ENCODE measurements at regions not wholly inside any gene's neighbourhood (a gene's known extent, or its start where the extent isn't known, plus 50 kb on each side); places are given as distances from the start of the nearest gene placed in this dataset.
A peak's percentile ranks its signal among the peaks of the same experiment; 100 is the strongest.
"Not testable (repeated sequence)": the region's sequence is repeated elsewhere in the genome, so short reads cannot be mapped to it uniquely, and the experiment has no call there.

- DNase-seq (ENCODE audit: low read depth); H3K4me3 ChIP-seq (ENCODE audit: low read length): not testable (repeated sequence)
Observed at GRCh38 chr9:42317677-42318076, 134.2 kb downstream of the SPATA31A6 start.

- H3K4me3 ChIP-seq (ENCODE audit: low read length); DNase-seq (ENCODE audit: low read depth): not testable (repeated sequence)
Observed at GRCh38 chr9:42323084-42323809, 139.8 kb downstream of the SPATA31A6 start.

GRCh38 chr9:42325142-42325541, 141.7 kb downstream of the SPATA31A6 start:
- DNase-seq (ENCODE audit: low read depth); H3K4me3 ChIP-seq (ENCODE audit: low read length): not testable (repeated sequence)

DNA sequence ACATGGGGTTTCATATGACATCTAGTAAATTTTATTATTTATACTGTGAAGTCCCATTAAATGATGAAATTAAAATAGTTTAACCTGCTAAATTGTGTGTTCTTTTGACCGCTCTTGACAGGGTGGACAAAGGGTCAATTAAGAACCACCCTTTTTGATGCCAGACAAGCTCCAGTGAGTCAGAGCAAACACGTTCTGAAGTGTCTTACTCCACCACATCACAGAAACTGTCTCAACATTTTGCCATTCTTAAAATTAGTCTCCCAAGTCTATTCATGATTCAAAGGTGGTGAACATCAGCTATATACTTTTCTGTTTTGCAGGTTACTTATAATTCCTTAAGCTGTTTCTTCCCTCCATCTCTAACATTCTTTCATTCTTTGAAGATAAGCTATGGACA, 142.1 kb downstream of the SPATA31A6 start:
- peak; percentile 17 for DNase-seq (ENCODE audit: low read depth)
- not testable (repeated sequence) for H3K4me3 ChIP-seq (ENCODE audit: low read length)

GRCh38 chr9:42326482-42326881, 143.0 kb downstream of the SPATA31A6 start:
- not testable (repeated sequence) for H3K4me3 ChIP-seq (ENCODE audit: low read length); DNase-seq (ENCODE audit: low read depth)

GRCh38 chr9:42335342-42335741, 151.9 kb downstream of the SPATA31A6 start:
- DNase-seq (ENCODE audit: low read depth); H3K4me3 ChIP-seq (ENCODE audit: low read length): not testable (repeated sequence)

- H3K4me3 ChIP-seq (ENCODE audit: low read length): not testable (repeated sequence)
Observed at GRCh38 chr9:42335984-42336657, 152.7 kb downstream of the SPATA31A6 start.

GRCh38 chr9:42338275-42338674, 154.8 kb downstream of the SPATA31A6 start:
- not testable (repeated sequence) for H3K4me3 ChIP-seq (ENCODE audit: low read length)
- peak; percentile 60 for DNase-seq (ENCODE audit: low read depth)

More at GRCh38 chr9:42335984-42336657, 152.7 kb downstream of the SPATA31A6 start:
- DNase-seq (ENCODE audit: low read depth): not testable (repeated sequence)

DNA sequence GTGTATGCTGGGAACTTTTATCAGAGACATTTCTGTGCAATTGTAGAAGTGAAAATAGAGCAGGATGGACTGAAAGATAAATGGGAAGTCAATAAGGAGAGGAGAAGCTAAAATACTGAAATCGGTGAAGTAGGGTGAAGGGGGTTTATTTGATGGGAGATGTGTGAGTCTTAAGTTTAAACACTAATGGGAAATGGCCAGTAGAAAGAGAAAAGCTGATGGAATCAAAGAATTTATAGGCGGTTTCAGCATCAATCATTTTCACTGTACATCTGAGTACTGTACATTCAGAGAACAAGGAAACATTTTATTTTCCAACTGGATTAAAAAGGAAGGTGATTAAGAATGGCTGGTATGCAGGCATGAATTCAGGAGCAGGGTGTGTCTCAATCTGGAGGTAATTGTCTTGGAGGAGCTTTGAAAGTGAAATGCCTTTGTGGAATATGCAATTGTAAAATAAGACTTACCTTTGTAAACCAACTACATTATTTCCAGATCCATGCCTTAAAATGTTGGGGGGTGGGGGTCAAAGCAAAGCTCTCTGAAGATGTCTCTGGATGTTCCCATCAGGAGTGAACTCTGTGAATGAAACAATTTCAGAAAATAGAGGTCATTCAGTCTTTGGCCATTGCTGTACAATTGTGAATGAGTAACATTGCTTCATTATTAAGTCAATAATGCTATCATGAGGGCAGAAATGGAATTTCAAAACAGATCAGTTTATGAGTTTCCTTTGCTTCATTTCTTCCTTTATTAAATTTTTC, 156.4 kb downstream of the SPATA31A6 start:
- peak; percentile 18 for DNase-seq (ENCODE audit: low read depth)
- H3K4me3 ChIP-seq (ENCODE audit: low read length): not testable (repeated sequence)

DNA sequence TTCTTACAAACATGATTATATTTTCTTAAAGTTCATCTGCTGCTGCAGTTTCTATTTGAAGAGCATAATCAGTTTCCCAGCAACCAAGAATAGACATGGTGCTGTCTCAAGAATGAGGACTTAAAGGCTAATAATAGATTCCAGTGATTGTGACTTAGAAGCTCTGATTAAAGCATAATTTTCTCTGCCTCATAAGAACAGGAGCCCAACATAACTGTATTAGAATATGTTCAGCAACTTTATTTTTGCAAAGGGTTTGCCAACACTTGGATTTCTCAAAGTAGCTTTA, 156.9 kb downstream of the SPATA31A6 start:
- H3K4me3 ChIP-seq (ENCODE audit: low read length); DNase-seq (ENCODE audit: low read depth): not testable (repeated sequence)

DNA sequence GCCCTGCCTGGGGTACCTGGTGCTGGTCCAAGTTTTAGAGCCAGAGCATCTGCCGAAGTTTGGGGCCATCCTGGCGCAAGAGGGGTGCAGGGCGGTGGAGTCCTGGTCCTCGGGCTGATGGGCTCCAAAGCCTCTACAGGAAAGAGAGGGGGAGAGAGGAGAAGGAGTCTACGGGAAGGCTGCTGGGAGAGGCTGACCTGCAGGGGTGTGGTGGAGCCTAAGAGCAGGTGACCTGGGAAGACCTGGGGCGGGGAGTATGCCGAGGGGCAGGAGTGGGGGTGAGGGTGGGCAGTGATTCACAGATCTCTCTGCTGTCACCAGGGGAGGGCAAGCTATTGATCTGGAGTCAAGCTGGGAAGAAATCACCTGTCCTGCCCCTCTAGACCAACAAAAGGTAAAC, 158.4 kb downstream of the SPATA31A6 start:
- DNase-seq (ENCODE audit: low read depth); H3K4me3 ChIP-seq (ENCODE audit: low read length): not testable (repeated sequence)

- DNase-seq (ENCODE audit: low read depth); H3K4me3 ChIP-seq (ENCODE audit: low read length): not testable (repeated sequence)
Observed at GRCh38 chr9:42342297-42342696, 158.8 kb downstream of the SPATA31A6 start.

DNA sequence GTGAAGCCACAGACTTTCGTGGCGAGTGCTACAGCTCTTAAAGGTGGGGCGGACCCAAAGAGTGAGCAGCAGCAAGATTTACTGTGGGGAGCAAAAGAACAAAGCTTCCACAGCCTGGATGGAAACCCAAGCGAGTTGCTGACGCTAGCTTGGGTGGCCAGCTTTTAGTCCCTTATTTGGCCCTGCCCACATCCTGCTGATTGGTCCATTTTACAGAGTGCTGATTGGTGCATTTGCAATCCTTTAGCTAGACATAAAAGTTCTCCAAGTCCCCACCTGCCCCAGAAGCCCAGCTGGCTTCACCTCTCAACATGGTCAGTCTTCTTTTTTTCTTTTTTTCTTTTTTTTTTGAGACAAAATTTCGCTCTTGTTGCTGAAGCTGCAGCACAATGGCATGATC, 161.0 kb downstream of the SPATA31A6 start:
- not testable (repeated sequence) for H3K4me3 ChIP-seq (ENCODE audit: low read length); DNase-seq (ENCODE audit: low read depth)

GRCh38 chr9:42346916-42347315, 163.5 kb downstream of the SPATA31A6 start:
- H3K4me3 ChIP-seq (ENCODE audit: low read length); DNase-seq (ENCODE audit: low read depth): not testable (repeated sequence)

DNA sequence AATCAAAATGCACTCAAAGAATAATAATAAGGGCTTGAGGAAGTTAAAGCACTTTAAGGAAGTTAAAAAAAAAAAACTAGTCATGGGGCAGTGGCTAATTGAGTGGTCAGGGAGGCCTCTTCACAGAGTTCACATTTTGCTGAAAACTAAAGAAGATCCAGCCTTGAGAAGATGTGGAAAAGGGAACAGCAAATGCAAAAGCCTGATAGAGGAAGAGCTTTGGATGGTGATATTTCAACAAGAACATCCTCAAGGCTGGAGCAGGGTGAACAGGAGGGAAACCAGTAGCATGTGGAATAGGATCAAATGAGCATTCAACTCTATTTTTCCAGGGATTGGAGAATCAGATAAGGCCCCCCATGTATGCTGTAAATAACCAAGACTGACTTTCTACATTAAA, 165.7 kb downstream of the SPATA31A6 start:
- not testable (repeated sequence) for DNase-seq (ENCODE audit: low read depth)

GRCh38 chr9:42350412-42350811, 167.0 kb downstream of the SPATA31A6 start:
- not testable (repeated sequence) for H3K4me3 ChIP-seq (ENCODE audit: low read length)

More for the DNA sequence above, 165.7 kb downstream of the SPATA31A6 start:
- H3K4me3 ChIP-seq (ENCODE audit: low read length): not testable (repeated sequence)

DNA sequence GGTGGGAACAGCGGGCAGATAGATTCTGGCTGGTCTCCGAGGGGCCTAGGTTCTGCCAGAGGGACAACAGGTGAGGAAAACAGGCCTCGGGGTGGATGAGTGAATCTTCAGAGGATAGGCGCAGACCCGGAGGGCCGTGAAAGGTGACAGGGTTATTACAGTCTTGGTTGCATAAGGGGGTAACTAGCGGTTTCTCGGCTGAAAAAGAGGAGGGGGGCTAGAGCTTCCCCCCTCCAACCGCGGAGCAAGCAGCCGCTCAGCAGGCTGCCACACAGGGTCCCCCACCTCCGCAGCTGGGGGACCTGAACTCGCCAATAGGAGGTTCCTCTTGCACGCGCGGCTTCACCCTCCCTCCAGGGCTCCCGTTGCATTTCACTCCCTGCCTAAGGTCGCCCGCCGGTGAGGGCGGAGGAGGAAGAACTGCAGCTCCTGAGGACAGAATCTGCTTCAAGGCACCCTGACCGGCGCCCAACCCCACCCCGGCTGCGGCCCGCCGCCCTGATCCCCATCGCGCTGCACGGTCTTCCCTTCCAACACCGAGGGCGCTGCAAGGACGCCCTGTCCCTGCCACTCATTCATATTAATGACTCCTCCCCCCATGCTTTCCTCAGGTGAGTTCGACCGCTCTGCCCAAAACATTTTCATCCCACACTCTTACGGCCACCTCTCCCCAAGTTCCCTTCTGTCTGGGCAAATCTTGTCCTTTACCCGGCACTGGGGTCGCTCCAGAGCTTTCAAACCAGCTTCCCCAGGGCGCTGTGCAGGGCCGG, 174.3 kb downstream of the SPATA31A6 start:
- not testable (repeated sequence) for DNase-seq (ENCODE audit: low read depth); H3K4me3 ChIP-seq (ENCODE audit: low read length)

More at GRCh38 chr9:42350412-42350811, 167.0 kb downstream of the SPATA31A6 start:
- DNase-seq (ENCODE audit: low read depth): not testable (repeated sequence)

DNA sequence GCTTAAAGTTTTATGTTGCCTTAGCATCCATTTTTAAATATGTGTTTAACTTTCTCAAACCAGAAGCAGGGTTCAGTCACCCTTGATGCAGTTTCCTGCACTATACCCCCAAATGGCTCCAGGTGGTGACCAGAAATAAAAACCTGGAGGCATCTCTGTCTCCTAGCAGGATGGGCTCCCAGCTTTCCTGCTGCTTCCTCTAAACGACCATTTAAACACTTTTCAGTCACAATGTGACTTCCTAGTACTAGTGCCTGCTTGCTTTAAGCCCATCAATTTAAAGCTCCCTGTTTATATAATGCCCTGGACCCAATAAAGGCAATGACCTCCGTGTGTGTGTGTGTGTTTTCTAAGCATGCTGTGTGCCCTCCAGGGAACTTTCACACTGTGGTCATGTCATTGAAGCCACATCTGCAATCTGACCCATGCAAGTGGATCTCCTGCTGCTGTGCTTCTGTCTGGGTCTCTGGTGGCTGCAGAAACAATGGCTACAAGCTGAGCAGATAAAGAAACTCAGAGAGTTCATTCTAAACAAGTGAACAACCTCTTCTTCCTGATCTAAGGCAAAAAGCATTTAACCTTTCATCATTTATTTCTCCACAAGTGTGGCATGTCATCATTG, 175.3 kb downstream of the SPATA31A6 start:
- DNase-seq (ENCODE audit: low read depth); H3K4me3 ChIP-seq (ENCODE audit: low read length): not testable (repeated sequence)

All from epithelial cell of esophagus (primary cell).